Transverse colon (tissue), 4 donors: ENCODE measurements at regions not wholly inside any gene's neighbourhood (a gene's known extent, or its start where the extent isn't known, plus 50 kb on each side); places are given as distances from the start of the nearest gene placed in this dataset.

ENCODE experiments used
- DNase-seq: peaks from one replicate; pipeline ENCODE4 v3.0.0-alpha.2; 2019
- H3K27ac ChIP-seq, 4 donors: fragments of 200-600 bp; sonication (generic); 2 replicates each; pipeline ENCODE4 v1.5.1; 2016 to 2018; ENCODE audit warnings: inconsistent platforms in 4 of 4
- H3K27me3 ChIP-seq: fragments of 200-600 bp; sonication (generic); 2 replicates; pipeline ENCODE4 v1.5.1; 2017; ENCODE audit warnings: inconsistent platforms
- H3K36me3 ChIP-seq, 4 donors: fragments of 200-600 bp; sonication (generic); 2 replicates each; pipeline ENCODE4 v1.5.1; 2017 to 2019; ENCODE audit warnings: inconsistent platforms in 4 of 4
- H3K4me1 ChIP-seq, 4 donors: fragments of 200-600 bp; sonication (generic); 2 replicates each; pipeline ENCODE4 v1.5.1; 2017 to 2020; ENCODE audit warnings: inconsistent platforms in 4 of 4
- H3K4me3 ChIP-seq, 4 donors: fragments of 200-600 bp; sonication (generic); 1 replicate in 1 of 4; 2 replicates in 3 of 4; pipeline versions ENCODE4 v1.5.1 to v1.6.1; 2017 to 2019; ENCODE audit warnings: inconsistent platforms in 4 of 4
- H3K9me3 ChIP-seq, 2 donors: fragments of 200-600 bp; sonication (generic); 2 replicates each; pipeline ENCODE4 v1.5.1; 2017 to 2019; ENCODE audit warnings: inconsistent platforms in 2 of 2
- EP300 ChIP-seq: sonication (generic); formaldehyde crosslinking; IDR thresholded peaks from one replicate; pipeline ENCODE4 v1.6.1; 2017; ENCODE audit warnings: antibody characterized with exemption, low read depth
- POLR2A ChIP-seq: fragments of 450-650 bp; IDR thresholded peaks from one replicate; pipeline ENCODE4 v1.6.1; 2016; ENCODE audit warnings: antibody characterized with exemption, mild to moderate bottlenecking, moderate library complexity
- POLR2AphosphoS5 ChIP-seq, 3 donors: sonication (generic); formaldehyde crosslinking; IDR thresholded peaks; one replicate each; pipeline ENCODE4 v1.6.1; 2016; ENCODE audit warnings: antibody characterized with exemption in 3 of 3
- WGBS, 2 donors: methylation state at CpG; one replicate each; pipeline ENCODE4 v1.1.5; 2018; ENCODE audit warnings: low coverage in 1 of 2; 5-methylcytosine and 5-hydroxymethylcytosine counted together
- in situ Hi-C, 4 donors: fragments of 200-750 bp; cut with MboI; loops; one replicate each; pipeline versions ENCODE4 v1.15.0 to v1.15.1; 2017; ENCODE audit warnings: low sequenced_read_pairs in 3 of 4, low pct_ligation_motif_present in 1 of 4, low pct_unique_long_range_greater_than_20kb in 1 of 4
- intact Hi-C: fragments of 100-400 bp; cut with DNase I; formaldehyde crosslinking; loops from one replicate; pipeline ENCODE4 v1.15.1; 2023; ENCODE audit warnings: low total_unique reads
- TF ChIP-seq, protein P1 (sequence below), 5 experiments: fragments of 200-600 bp in 3 of 5; fragments of 450-650 bp in 2 of 5; sonication (generic) in 3 of 5; IDR thresholded peaks; 1 replicate in 2 of 5; 2 replicates in 3 of 5; pipeline ENCODE4 v1.5.1; 2016 to 2017; ENCODE audit warnings: antibody characterized with exemption in 5 of 5, inconsistent platforms in 3 of 5, mild to moderate bottlenecking in 2 of 5, moderate library complexity in 1 of 5

DNA sequence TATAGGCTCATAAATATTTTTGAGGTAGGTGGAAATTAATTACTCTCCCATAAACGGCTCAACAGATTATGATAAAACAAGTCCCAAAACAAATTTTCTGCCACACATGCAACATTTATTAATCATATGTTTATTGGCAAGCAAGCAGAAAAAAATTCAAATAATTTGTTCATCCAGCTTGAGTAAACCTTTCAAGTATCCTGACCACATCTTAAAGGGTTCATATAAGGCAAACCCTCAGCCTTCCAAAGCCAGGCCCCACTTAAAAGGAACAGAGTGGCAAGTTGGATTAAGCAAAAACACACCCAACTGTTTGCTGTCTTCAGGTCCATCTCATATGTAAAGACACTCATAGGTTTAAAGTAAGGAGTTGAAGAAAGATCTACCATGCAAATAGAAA, 1042.3 kb downstream of the DIPK2A start:
- TF ChIP-seq POLR2AphosphoS5 (IDR thresholded peaks at IDR 0.05), result no peak
- TF ChIP-seq POLR2A, result no peak
- TF ChIP-seq EP300, result no peak
- TF ChIP-seq, protein P1, sequence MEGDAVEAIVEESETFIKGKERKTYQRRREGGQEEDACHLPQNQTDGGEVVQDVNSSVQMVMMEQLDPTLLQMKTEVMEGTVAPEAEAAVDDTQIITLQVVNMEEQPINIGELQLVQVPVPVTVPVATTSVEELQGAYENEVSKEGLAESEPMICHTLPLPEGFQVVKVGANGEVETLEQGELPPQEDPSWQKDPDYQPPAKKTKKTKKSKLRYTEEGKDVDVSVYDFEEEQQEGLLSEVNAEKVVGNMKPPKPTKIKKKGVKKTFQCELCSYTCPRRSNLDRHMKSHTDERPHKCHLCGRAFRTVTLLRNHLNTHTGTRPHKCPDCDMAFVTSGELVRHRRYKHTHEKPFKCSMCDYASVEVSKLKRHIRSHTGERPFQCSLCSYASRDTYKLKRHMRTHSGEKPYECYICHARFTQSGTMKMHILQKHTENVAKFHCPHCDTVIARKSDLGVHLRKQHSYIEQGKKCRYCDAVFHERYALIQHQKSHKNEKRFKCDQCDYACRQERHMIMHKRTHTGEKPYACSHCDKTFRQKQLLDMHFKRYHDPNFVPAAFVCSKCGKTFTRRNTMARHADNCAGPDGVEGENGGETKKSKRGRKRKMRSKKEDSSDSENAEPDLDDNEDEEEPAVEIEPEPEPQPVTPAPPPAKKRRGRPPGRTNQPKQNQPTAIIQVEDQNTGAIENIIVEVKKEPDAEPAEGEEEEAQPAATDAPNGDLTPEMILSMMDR (IDR thresholded peaks at IDR 0.05), result no peak
- Histone ChIP-seq H3K4me3 (no peak overlapping the region), H3K27ac (no peak overlapping the region), H3K9me3 (no peaks in the 10 kb centered on the region), H3K4me1 (no peaks in the 10 kb centered on the region), H3K27me3 (no peaks in the 10 kb centered on the region), H3K36me3 (no peaks in the 10 kb centered on the region)
- DNase-seq, result no peak
- WGBS, 2 donors, result 67 to 83% methylated on average over 1 of the region's 1 CpG
- intact Hi-C loops, result no loop called here
- in situ Hi-C loops, result no loop called here

DNA sequence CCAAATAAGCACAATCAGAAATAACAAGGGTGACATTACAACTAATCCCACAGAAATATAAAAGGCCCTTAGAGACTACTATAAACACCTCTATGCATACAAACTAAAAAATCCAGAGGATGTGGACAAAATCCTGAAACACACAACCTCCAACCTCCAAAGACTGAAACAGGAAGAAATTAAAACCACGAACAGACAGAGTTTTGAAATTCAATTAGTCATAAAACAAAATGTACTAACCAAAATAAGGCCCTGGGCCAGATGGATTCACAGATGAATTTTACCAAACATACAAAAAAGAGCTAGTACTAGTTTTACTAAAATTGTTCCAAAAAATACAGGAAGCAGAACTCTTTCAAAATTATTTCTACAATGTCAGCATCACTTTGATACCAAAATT, 1043.6 kb downstream of the DIPK2A start:
- intact Hi-C loops (no loop called here), in situ Hi-C loops (no loop called here)
- no peaks in the 10 kb centered on the region for H3K36me3 ChIP-seq
- H3K4me1 ChIP-seq, result no peaks in the 10 kb centered on the region
- no peak for DNase-seq
- no peak overlapping the region for H3K4me3 ChIP-seq
- WGBS, 2 donors, result 30 to 42% methylated on average over 1 of the region's 1 CpG
- no peaks in the 10 kb centered on the region for H3K27me3 ChIP-seq
- TF ChIP-seq POLR2AphosphoS5 (IDR thresholded peaks at IDR 0.05), result no peak
- TF ChIP-seq POLR2A, result no peak
- no peak for TF ChIP-seq EP300
- TF ChIP-seq, protein P1 (IDR thresholded peaks at IDR 0.05), result no peak
- no peaks in the 10 kb centered on the region for H3K9me3 ChIP-seq
- H3K27ac ChIP-seq, result no peak overlapping the region

DNA sequence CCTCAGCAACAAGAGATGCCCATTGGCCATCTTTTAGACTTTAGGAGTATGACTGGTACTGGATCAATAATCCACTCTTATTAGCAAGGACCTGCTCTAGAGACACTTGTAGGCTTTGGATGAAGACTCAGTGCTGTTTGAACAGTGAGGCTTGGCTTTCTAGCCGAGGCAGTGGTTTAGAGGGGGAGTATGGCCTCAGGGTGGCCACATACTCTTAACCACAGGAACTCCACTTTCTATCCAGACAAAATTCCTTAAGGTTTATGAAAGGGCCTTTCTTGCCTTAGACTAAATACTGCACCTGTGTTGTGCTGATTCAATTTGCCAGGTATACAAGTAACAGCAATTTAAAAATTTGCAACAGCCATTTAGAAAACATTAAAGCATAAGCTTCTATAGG, 1046.3 kb downstream of the DIPK2A start:
- intact Hi-C loops (no loop called here), in situ Hi-C loops (no loop called here)
- Histone ChIP-seq H3K4me3 (no peak overlapping the region), H3K27me3 (no peaks in the 10 kb centered on the region), H3K4me1 (no peaks in the 10 kb centered on the region), H3K27ac (no peak overlapping the region), H3K9me3 (no peaks in the 10 kb centered on the region), H3K36me3 (no peaks in the 10 kb centered on the region)
- no peak for TF ChIP-seq EP300
- no peak for TF ChIP-seq POLR2A
- TF ChIP-seq, protein P1 (IDR thresholded peaks at IDR 0.05), result no peak
- TF ChIP-seq POLR2AphosphoS5 (IDR thresholded peaks at IDR 0.05), result no peak
- 55 to 80% methylated on average over 1 of the region's 1 CpG for WGBS, 2 donors
- DNase-seq, result no peak

DNA sequence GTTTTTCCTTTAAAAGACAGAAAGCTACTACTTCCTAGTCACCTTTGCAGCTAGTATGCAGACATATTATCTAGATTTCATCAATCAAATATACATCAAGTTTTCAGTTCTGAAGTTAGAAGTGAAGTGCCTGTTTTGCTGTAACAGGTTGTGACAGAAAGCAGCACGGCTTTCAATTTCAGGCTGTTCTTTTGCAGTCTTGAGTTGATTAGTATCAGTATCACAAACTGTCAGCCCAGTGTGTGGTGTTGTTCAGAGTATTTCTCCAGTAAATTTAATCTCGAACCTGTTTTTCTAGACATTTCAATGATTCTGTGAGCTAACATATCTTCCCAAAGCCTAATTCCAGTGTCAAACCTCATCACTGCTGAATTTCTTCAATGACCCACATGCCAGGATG, 1050.8 kb downstream of the DIPK2A start:
- no peaks in the 10 kb centered on the region for H3K27me3 ChIP-seq
- no peak overlapping the region for H3K27ac ChIP-seq
- no peak overlapping the region for H3K4me3 ChIP-seq
- no peak for DNase-seq
- TF ChIP-seq POLR2A (no peak), POLR2AphosphoS5 (IDR thresholded peaks at IDR 0.05) (no peak), EP300 (no peak)
- TF ChIP-seq, protein P1 (IDR thresholded peaks at IDR 0.05), result no peak
- peaks cover 0 to 3% of the 10 kb centered on the region in 2 donors for H3K9me3 ChIP-seq
- intact Hi-C loops (no loop called here), in situ Hi-C loops (no loop called here)
- WGBS, 2 donors, result 72 to 73% methylated on average over 2 of the region's 2 CpGs
- no peaks in the 10 kb centered on the region for H3K4me1 ChIP-seq
- no peaks in the 10 kb centered on the region for H3K36me3 ChIP-seq
